H9 (cell line): ENCODE measurements at regions not wholly inside any gene's neighbourhood (a gene's known extent, or its start where the extent isn't known, plus 50 kb on each side); places are given as distances from the start of the nearest gene placed in this dataset.

ENCODE experiments used
- DNase-seq: peaks from one replicate; pipeline ENCODE4 v3.0.0-alpha.2; 2017
- H2AFZ ChIP-seq: one replicate; pipeline ENCODE4 v1.6.1; 2013; ENCODE audit warnings: mild to moderate bottlenecking, low read length, control low read depth, moderate library complexity
- H2AK5ac ChIP-seq: 2 replicates; pipeline ENCODE4 v1.6.1; 2013; ENCODE audit warnings: low read length, control low read depth, mixed read lengths; ENCODE audit not compliant: insufficient read length
- H2BK120ac ChIP-seq: one replicate; pipeline ENCODE4 v1.6.1; 2013; ENCODE audit warnings: low read depth, mild to moderate bottlenecking, low read length, control low read depth, inconsistent platforms; ENCODE audit not compliant: poor library complexity, severe bottlenecking
- H2BK12ac ChIP-seq: 2 replicates; pipeline ENCODE4 v1.6.1; 2013; ENCODE audit warnings: low read length, control low read depth, mixed read lengths, low read depth; ENCODE audit not compliant: insufficient read length
- H2BK15ac ChIP-seq: 2 replicates; pipeline ENCODE4 v1.6.1; 2013; ENCODE audit warnings: low read depth, low read length, control low read depth
- H2BK20ac ChIP-seq: one replicate; pipeline ENCODE4 v1.6.1; 2013; ENCODE audit warnings: low read depth, mild to moderate bottlenecking, low read length, control low read depth, inconsistent platforms; ENCODE audit not compliant: poor library complexity, severe bottlenecking
- H2BK5ac ChIP-seq: 2 replicates; pipeline ENCODE4 v1.6.1; 2013; ENCODE audit warnings: low read length, control low read depth, mixed read lengths; ENCODE audit not compliant: insufficient read length
- H3K14ac ChIP-seq: 2 replicates; pipeline ENCODE4 v1.6.1; 2013; ENCODE audit warnings: low read length, control low read depth; ENCODE audit not compliant: insufficient read depth
- H3K18ac ChIP-seq: 2 replicates; pipeline ENCODE4 v1.6.1; 2013; ENCODE audit warnings: low read depth, mild to moderate bottlenecking, mixed read lengths, low read length, control low read depth; ENCODE audit not compliant: insufficient read length
- H3K23ac ChIP-seq: 2 replicates; pipeline ENCODE4 v1.6.1; 2013; ENCODE audit warnings: low read length, control low read depth, mixed read lengths, low read depth; ENCODE audit not compliant: insufficient read length
- H3K23me2 ChIP-seq: 2 replicates; pipeline ENCODE4 v1.6.1; 2013; ENCODE audit warnings: low read depth, mild to moderate bottlenecking, mixed read lengths, low read length, control low read depth; ENCODE audit not compliant: insufficient read length, poor library complexity, severe bottlenecking
- H3K27ac ChIP-seq: 2 replicates; pipeline ENCODE4 v1.5.1; 2013; ENCODE audit warnings: low read length, control low read depth, mixed read lengths, low read depth; ENCODE audit not compliant: insufficient read length
- H3K27me3 ChIP-seq: 2 replicates; pipeline ENCODE4 v1.6.1; 2013; ENCODE audit warnings: low read length, control low read depth, inconsistent platforms; ENCODE audit not compliant: insufficient read depth
- H3K4ac ChIP-seq: 2 replicates; pipeline ENCODE4 v1.6.1; 2013; ENCODE audit warnings: low read depth, mild to moderate bottlenecking, control low read depth, inconsistent platforms, low read length, moderate library complexity
- H3K4me1 ChIP-seq: 2 replicates; pipeline ENCODE4 v1.6.1; 2013; ENCODE audit warnings: low read length, control low read depth, inconsistent platforms; ENCODE audit not compliant: insufficient read depth
- H3K4me2 ChIP-seq: 2 replicates; pipeline ENCODE4 v1.6.1; 2013; ENCODE audit warnings: low read length, control low read depth, mixed read lengths; ENCODE audit not compliant: insufficient read length, insufficient read depth
- H3K56ac ChIP-seq: 2 replicates; pipeline ENCODE4 v1.6.1; 2013; ENCODE audit warnings: low read depth, mild to moderate bottlenecking, mixed read lengths, low read length, control low read depth; ENCODE audit not compliant: insufficient read length
- H3K79me1 ChIP-seq: 2 replicates; pipeline ENCODE4 v1.6.1; 2013; ENCODE audit warnings: low read depth, mild to moderate bottlenecking, moderate library complexity, low read length, control low read depth, inconsistent platforms; ENCODE audit not compliant: insufficient read depth, poor library complexity, severe bottlenecking
- H3K79me2 ChIP-seq: 2 replicates; pipeline ENCODE4 v1.6.1; 2013; ENCODE audit warnings: low read length, control low read depth, inconsistent platforms; ENCODE audit not compliant: insufficient read depth
- H3K9ac ChIP-seq: 2 replicates; pipeline ENCODE4 v1.6.1; 2013; ENCODE audit warnings: low read length, control low read depth, mixed read lengths; ENCODE audit not compliant: insufficient read length; ENCODE audit errors: extremely low read depth
- H3K9me3 ChIP-seq: one replicate; pipeline ENCODE4 v1.6.1; 2013; ENCODE audit warnings: low read depth, low read length, inconsistent platforms; ENCODE audit not compliant: control insufficient read depth
- H3T11ph ChIP-seq: one replicate; pipeline ENCODE4 v1.6.1; 2013; ENCODE audit warnings: mild to moderate bottlenecking, low read length, control low read depth, inconsistent platforms
- H4K20me1 ChIP-seq: one replicate; pipeline ENCODE4 v1.6.1; 2013; ENCODE audit not compliant: control insufficient read depth, insufficient read length, insufficient read depth
- H4K5ac ChIP-seq: 2 replicates; pipeline ENCODE4 v1.6.1; 2013; ENCODE audit warnings: low read depth, mild to moderate bottlenecking, mixed read lengths, low read length, control low read depth; ENCODE audit not compliant: insufficient read length
- H4K8ac ChIP-seq: replicated peaks from 2 replicates; pipeline ENCODE4 v1.6.1; 2013; ENCODE audit warnings: low read length, control low read depth, mixed read lengths, low read depth; ENCODE audit not compliant: insufficient read length
- H4K91ac ChIP-seq: 2 replicates; pipeline ENCODE4 v1.6.1; 2013; ENCODE audit warnings: low read depth, mild to moderate bottlenecking, moderate library complexity, mixed read lengths, low read length, control low read depth; ENCODE audit not compliant: insufficient read length
- H3K27ac Mint-ChIP-seq, 3 experiments: 2 replicates in 2 of 3; 3 replicates in 1 of 3; pipeline ENCODE4 v1.8.0; 2020 to 2021; ENCODE audit warnings: mixed read lengths in 3 of 3, mild to moderate bottlenecking in 1 of 3, moderate library complexity in 1 of 3
- H3K27me3 Mint-ChIP-seq: 2 replicates; pipeline ENCODE4 v1.8.0; 2021; ENCODE audit warnings: low read depth, mild to moderate bottlenecking, moderate library complexity, mixed read lengths
- H3K36me3 Mint-ChIP-seq, 3 experiments: 2 replicates in 2 of 3; 3 replicates in 1 of 3; pipeline ENCODE4 v1.8.0; 2020 to 2021; ENCODE audit warnings: low read depth in 3 of 3, mixed read lengths in 3 of 3; ENCODE audit not compliant: insufficient read depth in 1 of 3
- H3K4me1 Mint-ChIP-seq, 2 experiments: 2 replicates each; pipeline ENCODE4 v1.8.0; 2020; ENCODE audit warnings: mixed read lengths in 2 of 2
- H3K4me3 Mint-ChIP-seq, 2 experiments: 2 replicates in 1 of 2; 3 replicates in 1 of 2; pipeline ENCODE4 v1.8.0; 2020 to 2021; ENCODE audit warnings: mild to moderate bottlenecking in 2 of 2, mixed read lengths in 2 of 2, moderate library complexity in 1 of 2
- H3K9me3 Mint-ChIP-seq, 2 experiments: 2 replicates in 1 of 2; 3 replicates in 1 of 2; pipeline ENCODE4 v1.8.0; 2020; ENCODE audit warnings: mild to moderate bottlenecking in 2 of 2, mixed read lengths in 2 of 2, moderate library complexity in 1 of 2
- WGBS: extraction: QIAGEN DNeasy Blood & Tissue Kit; methylation state at CpG from one replicate; pipeline ENCODE4 v1.1.7; 2013; ENCODE audit warnings: missing lambda C conversion rate, low lambda C conversion rate, mixed read lengths; ENCODE audit not compliant: insufficient read length; ENCODE audit errors: extremely low coverage; 5-methylcytosine and 5-hydroxymethylcytosine counted together
- TF ChIP-seq, protein P1 (sequence below): fragments of 200-600 bp; sonication (generic); conservative IDR thresholded peaks from 3 replicates; pipeline ENCODE4 v1.8.0; 2021; ENCODE audit warnings: antibody characterized with exemption, mild to moderate bottlenecking

DNA sequence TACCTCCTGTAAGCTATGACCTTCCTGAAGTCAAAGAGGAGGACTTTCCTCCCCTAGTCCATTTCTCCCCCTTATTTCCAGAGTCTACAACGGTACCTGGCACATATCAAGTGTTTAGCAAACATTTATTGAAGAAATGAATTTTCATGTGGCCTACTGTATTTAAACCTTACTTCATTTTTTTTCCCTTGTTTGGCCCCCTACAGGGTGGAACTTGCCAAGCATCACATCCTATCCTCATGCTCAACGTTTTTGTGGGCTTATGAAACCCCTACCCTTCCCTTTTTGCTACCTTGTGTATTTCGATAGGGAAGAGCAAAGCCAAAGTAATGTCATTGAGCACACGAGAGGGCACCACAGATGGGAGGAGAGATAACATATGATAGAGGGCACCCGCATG is 1857.8 kb upstream of the WWC1 start:
- Histone ChIP-seq H3K23ac (no peak overlapping the region), H2BK120ac (no peak overlapping the region), H3K4ac (no peak overlapping the region), H2AFZ (no peak overlapping the region), H3K4me2 (no peak overlapping the region), H3K56ac (no peak overlapping the region), H3K27ac (no peak overlapping the region), H3K18ac (no peak overlapping the region), H4K8ac (no peak overlapping the region), H2AK5ac (no peak overlapping the region), H2BK12ac (no peak overlapping the region), H3K4me1 (peaks cover 7% of the 10 kb centered on the region; the same call in 1 of the 2 replicates), H3K79me1 (no peaks in the 10 kb centered on the region), H2BK20ac (no peak overlapping the region), H4K91ac (no peak overlapping the region), H2BK15ac (no peak overlapping the region), H3K79me2 (no peaks in the 10 kb centered on the region), H4K20me1 (no peaks in the 10 kb centered on the region), H3K9ac (no peak overlapping the region), H3T11ph (no peak overlapping the region), H3K9me3 (no peaks in the 10 kb centered on the region), H3K23me2 (peaks cover 2% of the 10 kb centered on the region), H2BK5ac (no peak overlapping the region), H3K14ac (no peak overlapping the region), H3K27me3 (no peaks in the 10 kb centered on the region), H4K5ac (no peak overlapping the region)
- Mint-ChIP-seq H3K9me3 (no peaks in the 10 kb centered on the region; a peak in 3 of 5 replicates), H3K36me3 (peaks cover 0 to 24% (median 6%) of the 10 kb centered on the region in 3 experiments; a peak in 5 of 7 replicates), H3K4me1 (peaks cover 40 to 45% of the 10 kb centered on the region in 2 experiments), H3K27me3 (no peaks in the 10 kb centered on the region), H3K27ac (peak overlapping the region in 1 of 3 experiments; percentile 65; a peak in 2 of 7 replicates), H3K4me3 (no peak overlapping the region)
- TF ChIP-seq, protein P1, sequence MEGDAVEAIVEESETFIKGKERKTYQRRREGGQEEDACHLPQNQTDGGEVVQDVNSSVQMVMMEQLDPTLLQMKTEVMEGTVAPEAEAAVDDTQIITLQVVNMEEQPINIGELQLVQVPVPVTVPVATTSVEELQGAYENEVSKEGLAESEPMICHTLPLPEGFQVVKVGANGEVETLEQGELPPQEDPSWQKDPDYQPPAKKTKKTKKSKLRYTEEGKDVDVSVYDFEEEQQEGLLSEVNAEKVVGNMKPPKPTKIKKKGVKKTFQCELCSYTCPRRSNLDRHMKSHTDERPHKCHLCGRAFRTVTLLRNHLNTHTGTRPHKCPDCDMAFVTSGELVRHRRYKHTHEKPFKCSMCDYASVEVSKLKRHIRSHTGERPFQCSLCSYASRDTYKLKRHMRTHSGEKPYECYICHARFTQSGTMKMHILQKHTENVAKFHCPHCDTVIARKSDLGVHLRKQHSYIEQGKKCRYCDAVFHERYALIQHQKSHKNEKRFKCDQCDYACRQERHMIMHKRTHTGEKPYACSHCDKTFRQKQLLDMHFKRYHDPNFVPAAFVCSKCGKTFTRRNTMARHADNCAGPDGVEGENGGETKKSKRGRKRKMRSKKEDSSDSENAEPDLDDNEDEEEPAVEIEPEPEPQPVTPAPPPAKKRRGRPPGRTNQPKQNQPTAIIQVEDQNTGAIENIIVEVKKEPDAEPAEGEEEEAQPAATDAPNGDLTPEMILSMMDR = peak; percentile 49; the same call in 2 of the 3 replicates
- no CpG with 5 or more reads among the region's 5 CpGs for WGBS
- no peak for DNase-seq
